H9 (cell line): ENCODE measurements at regions not wholly inside any gene's neighbourhood (a gene's known extent, or its start where the extent isn't known, plus 50 kb on each side); places are given as distances from the start of the nearest gene placed in this dataset.

ENCODE experiments used
- DNase-seq: peaks from one replicate; pipeline ENCODE4 v3.0.0-alpha.2; 2017
- H2AFZ ChIP-seq: one replicate; pipeline ENCODE4 v1.6.1; 2013; ENCODE audit warnings: mild to moderate bottlenecking, low read length, control low read depth, moderate library complexity
- H2AK5ac ChIP-seq: 2 replicates; pipeline ENCODE4 v1.6.1; 2013; ENCODE audit warnings: low read length, control low read depth, mixed read lengths; ENCODE audit not compliant: insufficient read length
- H2BK120ac ChIP-seq: one replicate; pipeline ENCODE4 v1.6.1; 2013; ENCODE audit warnings: low read depth, mild to moderate bottlenecking, low read length, control low read depth, inconsistent platforms; ENCODE audit not compliant: poor library complexity, severe bottlenecking
- H2BK12ac ChIP-seq: 2 replicates; pipeline ENCODE4 v1.6.1; 2013; ENCODE audit warnings: low read length, control low read depth, mixed read lengths, low read depth; ENCODE audit not compliant: insufficient read length
- H2BK15ac ChIP-seq: 2 replicates; pipeline ENCODE4 v1.6.1; 2013; ENCODE audit warnings: low read depth, low read length, control low read depth
- H2BK20ac ChIP-seq: one replicate; pipeline ENCODE4 v1.6.1; 2013; ENCODE audit warnings: low read depth, mild to moderate bottlenecking, low read length, control low read depth, inconsistent platforms; ENCODE audit not compliant: poor library complexity, severe bottlenecking
- H2BK5ac ChIP-seq: 2 replicates; pipeline ENCODE4 v1.6.1; 2013; ENCODE audit warnings: low read length, control low read depth, mixed read lengths; ENCODE audit not compliant: insufficient read length
- H3K14ac ChIP-seq: 2 replicates; pipeline ENCODE4 v1.6.1; 2013; ENCODE audit warnings: low read length, control low read depth; ENCODE audit not compliant: insufficient read depth
- H3K18ac ChIP-seq: 2 replicates; pipeline ENCODE4 v1.6.1; 2013; ENCODE audit warnings: low read depth, mild to moderate bottlenecking, mixed read lengths, low read length, control low read depth; ENCODE audit not compliant: insufficient read length
- H3K23ac ChIP-seq: 2 replicates; pipeline ENCODE4 v1.6.1; 2013; ENCODE audit warnings: low read length, control low read depth, mixed read lengths, low read depth; ENCODE audit not compliant: insufficient read length
- H3K23me2 ChIP-seq: 2 replicates; pipeline ENCODE4 v1.6.1; 2013; ENCODE audit warnings: low read depth, mild to moderate bottlenecking, mixed read lengths, low read length, control low read depth; ENCODE audit not compliant: insufficient read length, poor library complexity, severe bottlenecking
- H3K27ac ChIP-seq: 2 replicates; pipeline ENCODE4 v1.5.1; 2013; ENCODE audit warnings: low read length, control low read depth, mixed read lengths, low read depth; ENCODE audit not compliant: insufficient read length
- H3K27me3 ChIP-seq: 2 replicates; pipeline ENCODE4 v1.6.1; 2013; ENCODE audit warnings: low read length, control low read depth, inconsistent platforms; ENCODE audit not compliant: insufficient read depth
- H3K4ac ChIP-seq: 2 replicates; pipeline ENCODE4 v1.6.1; 2013; ENCODE audit warnings: low read depth, mild to moderate bottlenecking, control low read depth, inconsistent platforms, low read length, moderate library complexity
- H3K4me1 ChIP-seq: 2 replicates; pipeline ENCODE4 v1.6.1; 2013; ENCODE audit warnings: low read length, control low read depth, inconsistent platforms; ENCODE audit not compliant: insufficient read depth
- H3K4me2 ChIP-seq: 2 replicates; pipeline ENCODE4 v1.6.1; 2013; ENCODE audit warnings: low read length, control low read depth, mixed read lengths; ENCODE audit not compliant: insufficient read length, insufficient read depth
- H3K56ac ChIP-seq: 2 replicates; pipeline ENCODE4 v1.6.1; 2013; ENCODE audit warnings: low read depth, mild to moderate bottlenecking, mixed read lengths, low read length, control low read depth; ENCODE audit not compliant: insufficient read length
- H3K79me1 ChIP-seq: 2 replicates; pipeline ENCODE4 v1.6.1; 2013; ENCODE audit warnings: low read depth, mild to moderate bottlenecking, moderate library complexity, low read length, control low read depth, inconsistent platforms; ENCODE audit not compliant: insufficient read depth, poor library complexity, severe bottlenecking
- H3K79me2 ChIP-seq: 2 replicates; pipeline ENCODE4 v1.6.1; 2013; ENCODE audit warnings: low read length, control low read depth, inconsistent platforms; ENCODE audit not compliant: insufficient read depth
- H3K9ac ChIP-seq: 2 replicates; pipeline ENCODE4 v1.6.1; 2013; ENCODE audit warnings: low read length, control low read depth, mixed read lengths; ENCODE audit not compliant: insufficient read length; ENCODE audit errors: extremely low read depth
- H3K9me3 ChIP-seq: one replicate; pipeline ENCODE4 v1.6.1; 2013; ENCODE audit warnings: low read depth, low read length, inconsistent platforms; ENCODE audit not compliant: control insufficient read depth
- H3T11ph ChIP-seq: one replicate; pipeline ENCODE4 v1.6.1; 2013; ENCODE audit warnings: mild to moderate bottlenecking, low read length, control low read depth, inconsistent platforms
- H4K20me1 ChIP-seq: one replicate; pipeline ENCODE4 v1.6.1; 2013; ENCODE audit not compliant: control insufficient read depth, insufficient read length, insufficient read depth
- H4K5ac ChIP-seq: 2 replicates; pipeline ENCODE4 v1.6.1; 2013; ENCODE audit warnings: low read depth, mild to moderate bottlenecking, mixed read lengths, low read length, control low read depth; ENCODE audit not compliant: insufficient read length
- H4K8ac ChIP-seq: replicated peaks from 2 replicates; pipeline ENCODE4 v1.6.1; 2013; ENCODE audit warnings: low read length, control low read depth, mixed read lengths, low read depth; ENCODE audit not compliant: insufficient read length
- H4K91ac ChIP-seq: 2 replicates; pipeline ENCODE4 v1.6.1; 2013; ENCODE audit warnings: low read depth, mild to moderate bottlenecking, moderate library complexity, mixed read lengths, low read length, control low read depth; ENCODE audit not compliant: insufficient read length
- H3K27ac Mint-ChIP-seq, 3 experiments: 2 replicates in 2 of 3; 3 replicates in 1 of 3; pipeline ENCODE4 v1.8.0; 2020 to 2021; ENCODE audit warnings: mixed read lengths in 3 of 3, mild to moderate bottlenecking in 1 of 3, moderate library complexity in 1 of 3
- H3K27me3 Mint-ChIP-seq: 2 replicates; pipeline ENCODE4 v1.8.0; 2021; ENCODE audit warnings: low read depth, mild to moderate bottlenecking, moderate library complexity, mixed read lengths
- H3K36me3 Mint-ChIP-seq, 3 experiments: 2 replicates in 2 of 3; 3 replicates in 1 of 3; pipeline ENCODE4 v1.8.0; 2020 to 2021; ENCODE audit warnings: low read depth in 3 of 3, mixed read lengths in 3 of 3; ENCODE audit not compliant: insufficient read depth in 1 of 3
- H3K4me1 Mint-ChIP-seq, 2 experiments: 2 replicates each; pipeline ENCODE4 v1.8.0; 2020; ENCODE audit warnings: mixed read lengths in 2 of 2
- H3K4me3 Mint-ChIP-seq, 2 experiments: 2 replicates in 1 of 2; 3 replicates in 1 of 2; pipeline ENCODE4 v1.8.0; 2020 to 2021; ENCODE audit warnings: mild to moderate bottlenecking in 2 of 2, mixed read lengths in 2 of 2, moderate library complexity in 1 of 2
- H3K9me3 Mint-ChIP-seq, 2 experiments: 2 replicates in 1 of 2; 3 replicates in 1 of 2; pipeline ENCODE4 v1.8.0; 2020; ENCODE audit warnings: mild to moderate bottlenecking in 2 of 2, mixed read lengths in 2 of 2, moderate library complexity in 1 of 2
- WGBS: extraction: QIAGEN DNeasy Blood & Tissue Kit; methylation state at CpG from one replicate; pipeline ENCODE4 v1.1.7; 2013; ENCODE audit warnings: missing lambda C conversion rate, low lambda C conversion rate, mixed read lengths; ENCODE audit not compliant: insufficient read length; ENCODE audit errors: extremely low coverage; 5-methylcytosine and 5-hydroxymethylcytosine counted together
- TF ChIP-seq, protein P1 (sequence below): fragments of 200-600 bp; sonication (generic); conservative IDR thresholded peaks from 3 replicates; pipeline ENCODE4 v1.8.0; 2021; ENCODE audit warnings: antibody characterized with exemption, mild to moderate bottlenecking

GRCh38 chr20:40963505-40963845 is 65.1 kb upstream of the TOP1 start:
- Mint-ChIP-seq H3K4me1 (peaks cover 2 to 10% of the 10 kb centered on the region in 2 experiments), H3K27ac (peak overlapping the region in 1 of 3 experiments; percentile 8; a peak in 1 of 7 replicates), H3K4me3 (no peak overlapping the region), H3K9me3 (no peaks in the 10 kb centered on the region), H3K27me3 (no peaks in the 10 kb centered on the region; the same call in none of the 2 replicates), H3K36me3 (no peaks in the 10 kb centered on the region)
- no peaks in the 10 kb centered on the region for H3K27me3 ChIP-seq
- no peaks in the 10 kb centered on the region for H3K23me2 ChIP-seq
- H4K8ac ChIP-seq = no peak overlapping the region
- H2AFZ ChIP-seq = no peak overlapping the region
- no peak overlapping the region for H2BK120ac ChIP-seq
- no peaks in the 10 kb centered on the region for H3K79me1 ChIP-seq
- H2BK5ac ChIP-seq = no peak overlapping the region
- TF ChIP-seq, protein P1, sequence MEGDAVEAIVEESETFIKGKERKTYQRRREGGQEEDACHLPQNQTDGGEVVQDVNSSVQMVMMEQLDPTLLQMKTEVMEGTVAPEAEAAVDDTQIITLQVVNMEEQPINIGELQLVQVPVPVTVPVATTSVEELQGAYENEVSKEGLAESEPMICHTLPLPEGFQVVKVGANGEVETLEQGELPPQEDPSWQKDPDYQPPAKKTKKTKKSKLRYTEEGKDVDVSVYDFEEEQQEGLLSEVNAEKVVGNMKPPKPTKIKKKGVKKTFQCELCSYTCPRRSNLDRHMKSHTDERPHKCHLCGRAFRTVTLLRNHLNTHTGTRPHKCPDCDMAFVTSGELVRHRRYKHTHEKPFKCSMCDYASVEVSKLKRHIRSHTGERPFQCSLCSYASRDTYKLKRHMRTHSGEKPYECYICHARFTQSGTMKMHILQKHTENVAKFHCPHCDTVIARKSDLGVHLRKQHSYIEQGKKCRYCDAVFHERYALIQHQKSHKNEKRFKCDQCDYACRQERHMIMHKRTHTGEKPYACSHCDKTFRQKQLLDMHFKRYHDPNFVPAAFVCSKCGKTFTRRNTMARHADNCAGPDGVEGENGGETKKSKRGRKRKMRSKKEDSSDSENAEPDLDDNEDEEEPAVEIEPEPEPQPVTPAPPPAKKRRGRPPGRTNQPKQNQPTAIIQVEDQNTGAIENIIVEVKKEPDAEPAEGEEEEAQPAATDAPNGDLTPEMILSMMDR = no peak
- H3K14ac ChIP-seq = no peak overlapping the region
- H3K4me2 ChIP-seq = no peak overlapping the region
- H2AK5ac ChIP-seq = no peak overlapping the region
- H4K91ac ChIP-seq = no peak overlapping the region
- no peaks in the 10 kb centered on the region for H3K4me1 ChIP-seq
- DNase-seq = peak; percentile 4
- H3K9me3 ChIP-seq = no peaks in the 10 kb centered on the region
- no peak overlapping the region for H3K4ac ChIP-seq
- no peak overlapping the region for H2BK20ac ChIP-seq
- no peak overlapping the region for H2BK15ac ChIP-seq
- H3K9ac ChIP-seq = no peak overlapping the region
- no peak overlapping the region for H3K23ac ChIP-seq
- no peak overlapping the region for H4K5ac ChIP-seq
- no peaks in the 10 kb centered on the region for H3K79me2 ChIP-seq
- WGBS = no CpG with 5 or more reads among the region's 7 CpGs
- H3K18ac ChIP-seq = no peak overlapping the region
- H2BK12ac ChIP-seq = no peak overlapping the region
- no peak overlapping the region for H3T11ph ChIP-seq
- H3K56ac ChIP-seq = no peak overlapping the region
- H4K20me1 ChIP-seq = peaks cover 4% of the 10 kb centered on the region
- no peak overlapping the region for H3K27ac ChIP-seq
